ENCODE measurements at regions not wholly inside any gene's neighbourhood (a gene's known extent, or its start where the extent isn't known, plus 50 kb on each side); places are given as distances from the start of the nearest gene placed in this dataset.

GRCh38 chr3:78344918-78345317, 1305.0 kb downstream of the ROBO2 start:
- no peak for ATAC-seq
- Histone ChIP-seq H3K27me3 (no peaks in the 10 kb centered on the region), H3K9me3 (no peaks in the 10 kb centered on the region), H3K4me3 (no peak overlapping the region), H3K27ac (no peak overlapping the region), H3K36me3 (no peaks in the 10 kb centered on the region), H3K4me1 (no peaks in the 10 kb centered on the region)
- intact Hi-C loops (cut with DNase I): no loop called here
- DNase-seq: no peak
- TF ChIP-seq, protein P1, sequence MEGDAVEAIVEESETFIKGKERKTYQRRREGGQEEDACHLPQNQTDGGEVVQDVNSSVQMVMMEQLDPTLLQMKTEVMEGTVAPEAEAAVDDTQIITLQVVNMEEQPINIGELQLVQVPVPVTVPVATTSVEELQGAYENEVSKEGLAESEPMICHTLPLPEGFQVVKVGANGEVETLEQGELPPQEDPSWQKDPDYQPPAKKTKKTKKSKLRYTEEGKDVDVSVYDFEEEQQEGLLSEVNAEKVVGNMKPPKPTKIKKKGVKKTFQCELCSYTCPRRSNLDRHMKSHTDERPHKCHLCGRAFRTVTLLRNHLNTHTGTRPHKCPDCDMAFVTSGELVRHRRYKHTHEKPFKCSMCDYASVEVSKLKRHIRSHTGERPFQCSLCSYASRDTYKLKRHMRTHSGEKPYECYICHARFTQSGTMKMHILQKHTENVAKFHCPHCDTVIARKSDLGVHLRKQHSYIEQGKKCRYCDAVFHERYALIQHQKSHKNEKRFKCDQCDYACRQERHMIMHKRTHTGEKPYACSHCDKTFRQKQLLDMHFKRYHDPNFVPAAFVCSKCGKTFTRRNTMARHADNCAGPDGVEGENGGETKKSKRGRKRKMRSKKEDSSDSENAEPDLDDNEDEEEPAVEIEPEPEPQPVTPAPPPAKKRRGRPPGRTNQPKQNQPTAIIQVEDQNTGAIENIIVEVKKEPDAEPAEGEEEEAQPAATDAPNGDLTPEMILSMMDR (IDR thresholded peaks at IDR 0.05): no peak

DNA sequence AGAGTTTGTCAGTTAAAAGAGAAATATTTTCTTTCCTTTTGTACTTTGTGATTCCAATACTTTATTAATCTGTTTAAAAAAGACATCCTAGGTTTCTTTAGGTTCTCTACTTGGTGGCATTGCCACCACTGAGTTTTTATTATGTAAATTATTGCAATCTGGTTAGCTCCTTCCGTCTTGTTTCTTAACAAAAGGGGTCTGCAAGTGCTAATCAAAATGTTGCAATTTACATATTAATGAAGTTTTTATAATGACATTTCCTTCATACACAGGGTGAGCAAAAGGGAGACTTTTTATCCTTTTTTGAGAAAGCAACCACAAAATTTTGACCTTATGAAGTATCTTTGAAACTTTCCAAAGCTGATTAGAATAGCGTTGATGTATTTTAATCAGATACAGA, 1307.3 kb downstream of the ROBO2 start:
- DNase-seq (no peak), ATAC-seq (no peak)
- TF ChIP-seq, protein P1 (IDR thresholded peaks at IDR 0.05): no peak
- H3K4me3 ChIP-seq: no peak overlapping the region
- H3K27ac ChIP-seq: no peak overlapping the region
- no peaks in the 10 kb centered on the region for H3K36me3 ChIP-seq
- intact Hi-C loops (cut with DNase I): no loop called here
- H3K4me1 ChIP-seq: no peaks in the 10 kb centered on the region
- H3K27me3 ChIP-seq: no peaks in the 10 kb centered on the region
- H3K9me3 ChIP-seq: no peaks in the 10 kb centered on the region

DNA sequence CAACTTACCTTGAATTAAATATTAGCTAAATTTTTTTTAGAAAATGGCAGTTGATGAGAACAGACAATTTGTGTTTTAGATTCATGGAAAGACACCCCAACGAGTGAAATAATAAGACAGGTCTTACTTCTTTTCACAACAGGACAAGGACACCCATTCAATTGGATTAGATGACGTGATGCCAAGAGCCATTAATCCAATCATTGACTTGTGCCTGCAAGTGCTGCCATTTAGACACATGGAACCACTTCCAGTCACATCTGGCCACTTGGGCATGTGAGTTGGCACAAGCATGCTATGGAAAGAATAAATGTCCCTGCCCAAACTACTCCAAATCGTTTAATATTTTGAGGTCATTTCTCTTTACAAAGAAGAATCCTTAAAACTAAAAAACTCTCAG, 1308.8 kb downstream of the ROBO2 start:
- intact Hi-C loops (cut with DNase I): no loop called here
- TF ChIP-seq, protein P1 (IDR thresholded peaks at IDR 0.05): no peak
- no peak for DNase-seq

GRCh38 chr3:78349571-78349970, 1309.7 kb downstream of the ROBO2 start:
- DNase-seq (no peak), ATAC-seq (no peak)
- H3K4me3 ChIP-seq: no peak overlapping the region

More for the DNA sequence above, 1308.8 kb downstream of the ROBO2 start:
- H3K9me3 ChIP-seq: no peaks in the 10 kb centered on the region
- no peak overlapping the region for H3K4me3 ChIP-seq
- no peaks in the 10 kb centered on the region for H3K36me3 ChIP-seq
- H3K27ac ChIP-seq: no peak overlapping the region
- H3K4me1 ChIP-seq: no peaks in the 10 kb centered on the region
- H3K27me3 ChIP-seq: no peaks in the 10 kb centered on the region
- ATAC-seq: no peak

DNA sequence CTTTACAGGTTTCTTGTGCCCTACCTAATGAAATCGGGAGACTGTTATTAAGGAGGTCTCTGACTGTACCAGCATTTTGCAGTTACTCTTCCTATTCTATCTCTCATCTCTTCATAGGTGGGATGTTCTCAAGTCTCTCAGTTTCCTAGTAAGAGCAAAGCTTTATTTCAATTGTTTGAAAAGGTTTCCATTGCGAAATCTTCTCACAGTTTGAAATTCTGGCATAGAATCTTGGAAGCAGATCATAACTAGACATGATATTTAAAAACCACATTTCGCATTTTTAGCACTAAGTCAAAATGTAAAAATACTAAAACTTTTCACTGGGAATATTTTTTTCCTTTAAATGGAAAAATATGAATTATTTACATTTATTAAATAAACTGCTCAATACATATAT, 1311.4 kb downstream of the ROBO2 start:
- Histone ChIP-seq H3K36me3 (no peaks in the 10 kb centered on the region), H3K9me3 (no peaks in the 10 kb centered on the region), H3K27me3 (no peaks in the 10 kb centered on the region), H3K27ac (no peak overlapping the region), H3K4me1 (no peaks in the 10 kb centered on the region), H3K4me3 (no peak overlapping the region)
- ATAC-seq: no peak
- DNase-seq: no peak
- TF ChIP-seq, protein P1 (IDR thresholded peaks at IDR 0.05): no peak
- intact Hi-C loops (cut with DNase I): no loop called here

More at GRCh38 chr3:78349571-78349970, 1309.7 kb downstream of the ROBO2 start:
- Histone ChIP-seq H3K9me3 (no peaks in the 10 kb centered on the region), H3K4me1 (no peaks in the 10 kb centered on the region), H3K27me3 (no peaks in the 10 kb centered on the region), H3K36me3 (no peaks in the 10 kb centered on the region), H3K27ac (no peak overlapping the region)
- intact Hi-C loops (cut with DNase I): no loop called here
- TF ChIP-seq, protein P1 (IDR thresholded peaks at IDR 0.05): no peak

- DNase-seq: no peak
These were observed 1313.3 kb downstream of the ROBO2 start for GRCh38 chr3:78353231-78353630.

More at GRCh38 chr3:78353231-78353630, 1313.3 kb downstream of the ROBO2 start:
- no peaks in the 10 kb centered on the region for H3K36me3 ChIP-seq
- H3K4me3 ChIP-seq: no peak overlapping the region
- TF ChIP-seq, protein P1 (IDR thresholded peaks at IDR 0.05): no peak
- H3K4me1 ChIP-seq: no peaks in the 10 kb centered on the region
- H3K9me3 ChIP-seq: no peaks in the 10 kb centered on the region
- no peak overlapping the region for H3K27ac ChIP-seq
- intact Hi-C loops (cut with DNase I): no loop called here
- no peak for ATAC-seq
- no peaks in the 10 kb centered on the region for H3K27me3 ChIP-seq

Measured in upper lobe of right lung (tissue), 1 donor.